CD4-positive, alpha-beta T cell (primary cell): ENCODE measurements at regions not wholly inside any gene's neighbourhood (a gene's known extent, or its start where the extent isn't known, plus 50 kb on each side); places are given as distances from the start of the nearest gene placed in this dataset.

Experiments
- ATAC-seq: fragments of 200-7000 bp; cut with Tn5 transposase; one replicate; pipeline ENCODE4 v1.10.0; 2022; ENCODE audit warnings: mild to moderate bottlenecking; ENCODE audit not compliant: poor library complexity
- CTCF ChIA-PET: fragments of 350-600 bp; sonication (Branson Sonifier 250); formaldehyde crosslinking; loops from one replicate; lab custom pipeline; 2021; ENCODE audit warnings: antibody characterized with exemption, inconsistent platforms; lab: Charles Lee
- POLR2A ChIA-PET: fragments of 350-600 bp; sonication (Branson Sonifier 250); formaldehyde crosslinking; loops from one replicate; lab custom pipeline; 2021; ENCODE audit warnings: antibody characterized with exemption, inconsistent platforms; lab: Charles Lee
- DNase-seq, 14 experiments: peaks; one replicate each; pipeline ENCODE4 v3.0.0-alpha.2; 2013 to 2020; ENCODE audit warnings: mixed read lengths in 2 of 14
- H3K27ac ChIP-seq, 2 donors: one replicate each; pipeline versions ENCODE4 v1.5.1 to v1.7.0; 2013; ENCODE audit warnings: low read length in 2 of 2, low read depth in 1 of 2, mild to moderate bottlenecking in 1 of 2
- H3K27me3 ChIP-seq, 2 experiments: 1 replicate in 1 of 2; 2 replicates in 1 of 2; pipeline versions ENCODE4 v1.6.1 to v1.7.0; 2013; ENCODE audit warnings: low read length in 2 of 2, control low read depth in 1 of 2, mild to moderate bottlenecking in 1 of 2, moderate library complexity in 1 of 2; ENCODE audit not compliant: insufficient read depth in 2 of 2, control insufficient read depth in 1 of 2
- H3K36me3 ChIP-seq: one replicate; pipeline ENCODE4 v1.6.1; 2013; ENCODE audit warnings: low read length, control low read depth; ENCODE audit not compliant: insufficient read depth
- H3K4me1 ChIP-seq: one replicate; pipeline ENCODE4 v1.6.1; 2013; ENCODE audit warnings: low read length, control low read depth; ENCODE audit not compliant: insufficient read depth
- H3K4me3 ChIP-seq: one replicate; pipeline ENCODE4 v1.5.1; 2013; ENCODE audit warnings: mild to moderate bottlenecking, low read length, moderate library complexity
- H3K9me3 ChIP-seq, 2 experiments: 1 replicate in 1 of 2; 2 replicates in 1 of 2; pipeline versions ENCODE4 v1.6.1 to v1.7.0; 2013; ENCODE audit warnings: low read length in 2 of 2, mild to moderate bottlenecking in 2 of 2, control low read depth in 1 of 2, moderate library complexity in 1 of 2; ENCODE audit not compliant: control insufficient read depth in 1 of 2, insufficient read depth in 1 of 2
- H3K27ac Mint-ChIP-seq: one replicate; pipeline ENCODE4 v1.8.0; 2020; ENCODE audit warnings: mixed read lengths
- H3K27me3 Mint-ChIP-seq: one replicate; pipeline ENCODE4 v1.8.0; 2021; ENCODE audit warnings: mixed read lengths
- H3K36me3 Mint-ChIP-seq: one replicate; pipeline ENCODE4 v1.8.0; 2021; ENCODE audit warnings: low read depth, mixed read lengths
- H3K4me1 Mint-ChIP-seq: one replicate; pipeline ENCODE4 v1.8.0; 2021; ENCODE audit warnings: low read depth, mixed read lengths
- H3K4me3 Mint-ChIP-seq: one replicate; pipeline ENCODE4 v1.8.0; 2020; ENCODE audit warnings: mild to moderate bottlenecking, mixed read lengths
- H3K9me3 Mint-ChIP-seq: one replicate; pipeline ENCODE4 v1.8.0; 2020; ENCODE audit warnings: mixed read lengths
- intact Hi-C, 2 experiments: fragments of 100-400 bp; cut with DNase I in 1 of 2; cut with micrococcal nuclease in 1 of 2; formaldehyde crosslinking; loops; one replicate each; pipeline versions ENCODE4 v1.15.1 to v1.9.0; 2023 to 2025; cut with DNase I, micrococcal nuclease
- TF ChIP-seq, protein P1 (sequence below): fragments of 200-600 bp; IDR thresholded peaks from one replicate; pipeline ENCODE4 v1.8.0; 2022; ENCODE audit warnings: antibody characterized with exemption, mild to moderate bottlenecking

DNA sequence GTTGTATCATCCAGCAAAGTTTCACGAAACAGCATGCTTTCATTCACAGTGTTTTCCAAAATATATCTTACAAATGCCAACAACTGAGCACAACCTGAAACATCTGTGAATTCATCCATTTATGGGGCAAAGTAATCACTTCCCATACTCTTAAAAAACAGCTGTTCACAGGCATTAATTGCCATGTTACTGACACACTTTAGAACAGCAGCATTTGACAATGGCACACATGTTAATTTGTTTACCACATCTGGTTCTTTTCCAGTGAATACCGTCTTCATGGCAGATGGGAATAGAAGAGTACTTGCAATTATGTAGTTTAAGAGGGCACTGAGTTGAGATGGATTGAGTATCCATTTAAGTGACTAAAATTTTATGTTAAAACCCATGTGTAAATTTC, 347.4 kb upstream of the LRP1B start:
- ATAC-seq (no peak), DNase-seq (no peak)
- H3K27ac ChIP-seq, result no peak overlapping the region
- H3K4me3 ChIP-seq, result no peak overlapping the region
- POLR2A ChIA-PET, result no interaction called here
- Mint-ChIP-seq H3K36me3 (no peaks in the 10 kb centered on the region), H3K27me3 (no peaks in the 10 kb centered on the region), H3K4me3 (no peak overlapping the region), H3K9me3 (peaks cover 5% of the 10 kb centered on the region), H3K4me1 (no peaks in the 10 kb centered on the region), H3K27ac (no peak overlapping the region)
- CTCF ChIA-PET, result interaction anchor here (0.7 kb wide), 1 partner anchor 9 kb away, joined by 3 read pairs; no protein-coding TSS in a partner anchor
- no peaks in the 10 kb centered on the region for H3K36me3 ChIP-seq
- no peaks in the 10 kb centered on the region for H3K27me3 ChIP-seq
- no peaks in the 10 kb centered on the region for H3K4me1 ChIP-seq
- H3K9me3 ChIP-seq, result peaks cover 0 to 5% of the 10 kb centered on the region in 2 experiments
- TF ChIP-seq, protein P1, sequence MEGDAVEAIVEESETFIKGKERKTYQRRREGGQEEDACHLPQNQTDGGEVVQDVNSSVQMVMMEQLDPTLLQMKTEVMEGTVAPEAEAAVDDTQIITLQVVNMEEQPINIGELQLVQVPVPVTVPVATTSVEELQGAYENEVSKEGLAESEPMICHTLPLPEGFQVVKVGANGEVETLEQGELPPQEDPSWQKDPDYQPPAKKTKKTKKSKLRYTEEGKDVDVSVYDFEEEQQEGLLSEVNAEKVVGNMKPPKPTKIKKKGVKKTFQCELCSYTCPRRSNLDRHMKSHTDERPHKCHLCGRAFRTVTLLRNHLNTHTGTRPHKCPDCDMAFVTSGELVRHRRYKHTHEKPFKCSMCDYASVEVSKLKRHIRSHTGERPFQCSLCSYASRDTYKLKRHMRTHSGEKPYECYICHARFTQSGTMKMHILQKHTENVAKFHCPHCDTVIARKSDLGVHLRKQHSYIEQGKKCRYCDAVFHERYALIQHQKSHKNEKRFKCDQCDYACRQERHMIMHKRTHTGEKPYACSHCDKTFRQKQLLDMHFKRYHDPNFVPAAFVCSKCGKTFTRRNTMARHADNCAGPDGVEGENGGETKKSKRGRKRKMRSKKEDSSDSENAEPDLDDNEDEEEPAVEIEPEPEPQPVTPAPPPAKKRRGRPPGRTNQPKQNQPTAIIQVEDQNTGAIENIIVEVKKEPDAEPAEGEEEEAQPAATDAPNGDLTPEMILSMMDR, result no peak
- intact Hi-C loops, result no loop called here

DNA sequence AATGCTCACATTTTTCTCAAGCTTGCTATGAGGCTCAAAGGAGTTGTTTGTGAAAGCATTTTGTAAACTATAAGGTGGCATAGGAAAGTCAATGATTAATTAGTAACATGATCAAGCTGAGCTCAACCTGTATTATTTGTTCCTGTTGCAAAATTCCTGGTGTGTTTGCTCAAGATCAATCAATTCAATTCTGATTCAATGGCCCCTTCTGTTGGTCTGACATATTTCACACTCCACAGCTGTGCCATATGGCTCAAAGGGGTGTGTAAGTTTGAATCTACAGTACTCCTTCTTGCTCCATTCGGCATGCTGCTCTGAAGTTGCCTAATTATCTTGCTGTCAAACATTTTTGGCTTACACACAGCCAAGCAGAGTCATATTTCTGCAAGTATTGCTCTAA, 341.6 kb upstream of the LRP1B start:
- H3K36me3 Mint-ChIP-seq, result no peaks in the 10 kb centered on the region
- CTCF ChIA-PET, result no interaction called here
- ATAC-seq (no peak), DNase-seq (no peak)
- Histone ChIP-seq H3K4me1 (no peaks in the 10 kb centered on the region), H3K27me3 (no peaks in the 10 kb centered on the region), H3K36me3 (no peaks in the 10 kb centered on the region), H3K27ac (no peak overlapping the region), H3K9me3 (no peaks in the 10 kb centered on the region), H3K4me3 (no peak overlapping the region)
- POLR2A ChIA-PET, result no interaction called here
- TF ChIP-seq, protein P1, result no peak
- no peaks in the 10 kb centered on the region for H3K4me1 Mint-ChIP-seq
- intact Hi-C loops, result no loop called here
- H3K9me3 Mint-ChIP-seq, result peaks cover 9% of the 10 kb centered on the region
- no peaks in the 10 kb centered on the region for H3K27me3 Mint-ChIP-seq
- H3K27ac Mint-ChIP-seq, result no peak overlapping the region
- no peak overlapping the region for H3K4me3 Mint-ChIP-seq

DNA sequence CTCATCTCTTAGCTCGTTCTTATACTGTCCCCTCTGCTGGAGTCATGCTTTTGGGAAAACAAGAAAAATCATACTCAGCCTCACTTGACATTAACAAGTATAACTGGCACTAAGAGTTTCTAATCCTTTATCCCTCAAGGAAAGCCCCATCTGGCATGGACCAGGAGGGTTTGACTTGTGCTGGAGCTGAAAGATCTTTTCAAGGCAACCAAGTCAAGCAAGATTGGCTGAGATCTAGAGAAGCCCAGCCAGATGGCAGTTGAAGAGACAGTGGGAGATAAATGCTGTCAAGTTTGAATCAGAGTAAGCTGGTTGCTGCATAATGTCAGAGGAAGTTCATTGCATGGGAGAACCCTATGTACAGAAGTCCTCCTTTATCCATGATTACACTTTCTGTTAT, 336.5 kb upstream of the LRP1B start:
- ATAC-seq (no peak), DNase-seq (no peak)
- peaks cover 9% of the 10 kb centered on the region for H3K9me3 Mint-ChIP-seq
- H3K9me3 ChIP-seq, result peaks cover 0 to 3% of the 10 kb centered on the region in 2 experiments
- no peaks in the 10 kb centered on the region for H3K36me3 ChIP-seq
- H3K36me3 Mint-ChIP-seq, result no peaks in the 10 kb centered on the region
- intact Hi-C loops, result no loop called here
- no peak overlapping the region for H3K4me3 Mint-ChIP-seq
- H3K27me3 ChIP-seq, result no peaks in the 10 kb centered on the region
- H3K27ac Mint-ChIP-seq, result no peak overlapping the region
- no peaks in the 10 kb centered on the region for H3K4me1 Mint-ChIP-seq
- H3K4me3 ChIP-seq, result no peak overlapping the region
- CTCF ChIA-PET, result no interaction called here
- no peaks in the 10 kb centered on the region for H3K4me1 ChIP-seq
- TF ChIP-seq, protein P1, result no peak
- POLR2A ChIA-PET, result no interaction called here
- no peaks in the 10 kb centered on the region for H3K27me3 Mint-ChIP-seq
- no peak overlapping the region for H3K27ac ChIP-seq
